ENCODE measurements at regions not wholly inside any gene's neighbourhood (a gene's known extent, or its start where the extent isn't known, plus 50 kb on each side); places are given as distances from the start of the nearest gene placed in this dataset.

DNA sequence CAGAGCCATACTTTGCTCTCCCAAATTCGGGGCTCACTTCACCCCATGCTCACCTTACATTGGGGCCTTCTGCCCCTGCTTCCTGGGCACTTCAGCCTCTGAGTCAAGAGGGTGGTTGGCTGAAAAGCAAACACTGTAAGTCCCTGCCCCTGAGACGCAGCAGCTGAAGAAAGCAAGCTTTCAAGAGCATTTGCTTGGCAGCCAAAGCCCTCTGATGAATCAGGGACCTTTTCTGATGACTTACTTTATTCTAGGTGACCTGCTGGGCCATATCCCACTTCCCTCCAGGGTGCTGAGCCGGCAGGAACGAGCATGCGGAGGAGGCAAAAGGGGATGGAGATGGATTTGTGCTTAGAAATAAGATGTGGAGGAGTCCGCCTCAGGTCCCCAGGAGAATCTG is 147.0 kb upstream of the TNRC6C start:
- Mint-ChIP-seq H3K4me1 (ENCODE audit: low read depth) (no peaks in the 10 kb centered on the region), H3K4me3 (no peak overlapping the region), H3K36me3 (ENCODE audit: low read depth) (no peaks in the 10 kb centered on the region), H3K27me3 (no peaks in the 10 kb centered on the region), H3K9me3 (no peaks in the 10 kb centered on the region), H3K27ac (no peak overlapping the region)
- no peak for DNase-seq

DNA sequence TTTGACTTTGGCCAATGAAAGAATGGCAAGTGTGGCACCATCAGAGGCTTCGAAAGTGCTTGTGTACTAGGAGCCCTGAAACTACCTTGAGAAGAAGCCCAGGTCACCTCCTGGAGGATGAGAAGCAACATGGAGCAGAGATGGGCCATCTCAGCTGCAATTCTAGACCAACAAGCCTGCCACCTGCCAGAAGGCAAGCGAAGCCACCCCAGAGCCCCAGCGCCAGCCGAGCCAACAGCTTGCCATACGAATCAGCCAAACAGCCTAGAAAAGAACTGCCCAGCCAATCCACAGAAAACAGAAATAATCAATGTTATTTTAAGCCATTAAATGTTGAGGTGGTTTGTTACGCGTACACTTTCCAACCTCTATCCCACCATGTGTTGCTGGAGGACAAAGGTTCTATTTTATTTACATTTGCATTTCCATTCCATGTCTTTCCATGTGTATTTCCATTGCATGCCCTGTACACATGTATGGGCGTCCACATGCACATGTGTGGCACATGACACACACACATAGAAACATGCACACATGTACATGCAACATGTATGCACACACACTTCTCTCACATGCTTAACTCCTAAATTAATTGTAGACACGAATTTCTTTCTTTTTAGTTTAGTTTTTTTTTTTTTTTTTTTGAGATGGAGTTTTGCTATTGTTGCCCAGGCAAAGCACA is 144.3 kb upstream of the TNRC6C start:
- H3K4me1 Mint-ChIP-seq (ENCODE audit: low read depth) = no peaks in the 10 kb centered on the region
- no peaks in the 10 kb centered on the region for H3K9me3 Mint-ChIP-seq
- H3K27me3 Mint-ChIP-seq = no peaks in the 10 kb centered on the region
- no peak overlapping the region for H3K4me3 Mint-ChIP-seq
- no peaks in the 10 kb centered on the region for H3K36me3 Mint-ChIP-seq (ENCODE audit: low read depth)
- DNase-seq = no peak
- no peak overlapping the region for H3K27ac Mint-ChIP-seq

DNA sequence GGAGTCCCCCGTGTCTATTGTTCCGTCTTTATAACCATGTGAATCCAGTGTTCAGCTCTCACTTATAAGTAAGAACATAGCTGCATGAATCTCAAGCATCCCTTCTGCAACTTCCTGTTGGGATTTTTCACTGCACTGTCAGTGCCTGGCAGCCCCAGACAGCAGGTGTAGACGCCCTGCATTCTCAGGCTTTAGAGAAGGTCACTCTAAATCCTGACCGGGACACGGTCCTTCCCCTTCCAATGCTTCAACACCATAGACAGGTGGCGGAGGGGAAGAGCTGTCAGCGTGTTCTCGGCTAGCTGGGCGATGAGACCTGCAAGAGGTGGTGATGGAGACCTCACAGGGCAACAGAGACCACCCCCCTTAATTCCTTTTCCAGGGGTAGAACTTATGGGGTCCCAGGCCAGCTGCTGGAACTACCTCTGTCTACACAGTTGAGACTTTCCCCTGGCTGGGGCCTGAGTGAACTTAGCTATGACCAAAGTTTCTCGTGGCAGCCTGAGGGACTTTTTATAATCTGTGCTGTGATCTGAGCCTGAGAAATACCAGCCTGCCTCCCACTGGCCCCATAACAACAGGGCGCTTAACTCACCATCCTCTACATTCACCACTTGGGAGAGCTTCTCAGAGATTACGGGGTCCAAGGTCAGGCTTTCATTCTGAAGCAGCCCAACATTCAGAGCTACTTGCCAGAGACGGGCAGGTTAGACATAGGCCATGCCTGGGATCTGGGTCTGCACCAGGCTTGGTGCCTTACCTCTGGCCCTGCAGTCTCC is 143.2 kb upstream of the TNRC6C start:
- H3K36me3 Mint-ChIP-seq (ENCODE audit: low read depth) = no peaks in the 10 kb centered on the region
- H3K4me3 Mint-ChIP-seq = no peak overlapping the region
- DNase-seq = no peak
- no peak overlapping the region for H3K27ac Mint-ChIP-seq
- H3K9me3 Mint-ChIP-seq = no peaks in the 10 kb centered on the region
- no peaks in the 10 kb centered on the region for H3K27me3 Mint-ChIP-seq
- no peaks in the 10 kb centered on the region for H3K4me1 Mint-ChIP-seq (ENCODE audit: low read depth)

DNA sequence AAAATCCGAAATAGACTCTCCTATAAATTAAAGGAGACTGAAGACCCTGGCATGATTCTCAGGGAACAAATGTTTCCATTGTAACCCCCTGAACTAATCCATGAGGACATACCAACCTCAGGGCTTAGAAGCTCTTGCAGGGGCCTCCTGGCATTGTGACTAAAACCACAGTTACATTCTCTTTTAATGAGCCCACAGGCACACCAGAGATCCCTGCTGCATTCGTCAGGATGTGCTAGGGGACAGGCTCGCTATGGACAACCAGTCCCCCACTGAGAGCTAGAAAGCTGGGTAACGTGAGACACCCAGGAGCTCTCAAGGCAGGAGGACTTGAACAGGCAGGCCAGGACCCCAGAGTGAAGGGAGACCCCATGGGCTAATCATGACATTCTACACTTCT is 140.6 kb upstream of the TNRC6C start:
- Mint-ChIP-seq H3K4me3 (no peak overlapping the region), H3K36me3 (ENCODE audit: low read depth) (no peaks in the 10 kb centered on the region), H3K27me3 (no peaks in the 10 kb centered on the region), H3K4me1 (ENCODE audit: low read depth) (no peaks in the 10 kb centered on the region), H3K27ac (no peak overlapping the region), H3K9me3 (no peaks in the 10 kb centered on the region)
- DNase-seq = no peak

DNA sequence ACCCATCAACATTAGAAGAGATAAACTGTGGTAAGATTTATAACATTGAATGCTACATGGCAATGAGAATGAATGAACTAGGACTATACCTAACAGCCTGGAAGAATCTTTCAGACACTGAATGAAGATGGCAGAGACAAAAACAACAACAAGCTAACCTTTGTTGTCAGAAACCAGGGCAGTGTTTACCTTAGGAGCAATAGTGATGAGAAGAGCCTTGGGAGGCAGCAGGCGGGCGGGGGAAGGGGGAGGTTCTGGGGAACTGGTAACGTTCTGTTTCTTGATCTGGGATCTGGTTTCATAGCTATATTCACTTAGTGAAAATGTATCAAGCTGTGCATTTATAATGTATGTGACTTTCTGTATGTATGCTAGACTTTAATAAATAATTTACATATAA is 139.0 kb upstream of the TNRC6C start:
- Mint-ChIP-seq H3K36me3 (ENCODE audit: low read depth) (no peaks in the 10 kb centered on the region), H3K9me3 (no peaks in the 10 kb centered on the region), H3K4me1 (ENCODE audit: low read depth) (no peaks in the 10 kb centered on the region), H3K4me3 (no peak overlapping the region), H3K27ac (no peak overlapping the region), H3K27me3 (no peaks in the 10 kb centered on the region)
- DNase-seq = no peak

- no peaks in the 10 kb centered on the region for H3K36me3 Mint-ChIP-seq (ENCODE audit: low read depth)
- no peaks in the 10 kb centered on the region for H3K27me3 Mint-ChIP-seq
- H3K27ac Mint-ChIP-seq = no peak overlapping the region
- no peaks in the 10 kb centered on the region for H3K9me3 Mint-ChIP-seq
- no peak for DNase-seq
- H3K4me3 Mint-ChIP-seq = no peak overlapping the region
- no peaks in the 10 kb centered on the region for H3K4me1 Mint-ChIP-seq (ENCODE audit: low read depth)
Observed at GRCh38 chr17:77821114-77821513, 137.4 kb upstream of the TNRC6C start.

GRCh38 chr17:77822302-77823030 is 136.0 kb upstream of the TNRC6C start:
- DNase-seq = no peak
- H3K27ac Mint-ChIP-seq = no peak overlapping the region
- H3K4me3 Mint-ChIP-seq = no peak overlapping the region
- H3K36me3 Mint-ChIP-seq (ENCODE audit: low read depth) = no peaks in the 10 kb centered on the region
- H3K4me1 Mint-ChIP-seq (ENCODE audit: low read depth) = no peaks in the 10 kb centered on the region
- no peaks in the 10 kb centered on the region for H3K9me3 Mint-ChIP-seq
- H3K27me3 Mint-ChIP-seq = no peaks in the 10 kb centered on the region

- Mint-ChIP-seq H3K27me3 (no peaks in the 10 kb centered on the region), H3K9me3 (no peaks in the 10 kb centered on the region), H3K27ac (no peak overlapping the region), H3K36me3 (ENCODE audit: low read depth) (no peaks in the 10 kb centered on the region), H3K4me1 (ENCODE audit: low read depth) (peaks cover under 1% of the 10 kb centered on the region), H3K4me3 (no peak overlapping the region)
- DNase-seq = no peak
Observed at GRCh38 chr17:77824102-77824779, 134.3 kb upstream of the TNRC6C start.

DNA sequence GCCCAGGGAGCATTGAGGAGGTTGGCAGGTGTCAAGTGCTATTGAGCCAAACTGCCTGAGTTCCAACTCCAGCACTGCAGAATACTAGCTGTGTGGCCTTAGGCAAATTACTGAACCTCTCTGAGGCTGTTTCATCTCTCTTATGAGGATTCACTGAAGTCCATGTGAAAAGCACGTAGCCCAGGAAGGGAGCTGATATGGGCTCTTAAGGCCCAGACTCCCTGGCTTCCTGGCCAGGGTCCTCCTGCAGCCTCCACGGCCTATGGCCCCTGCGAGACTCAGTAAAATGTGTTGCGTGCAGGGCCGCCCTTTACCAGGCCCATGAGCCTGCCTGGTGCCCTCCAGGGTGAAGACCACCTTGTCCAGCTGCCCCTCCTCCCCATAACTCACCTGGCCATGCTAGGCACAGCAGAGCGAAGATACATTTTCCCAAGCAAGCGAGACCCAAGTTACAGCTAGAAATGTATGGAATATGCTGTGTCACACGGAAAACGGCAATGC is 133.7 kb upstream of the TNRC6C start:
- Mint-ChIP-seq H3K27ac (no peak overlapping the region), H3K27me3 (no peaks in the 10 kb centered on the region), H3K4me3 (no peak overlapping the region), H3K36me3 (ENCODE audit: low read depth) (no peaks in the 10 kb centered on the region), H3K9me3 (no peaks in the 10 kb centered on the region), H3K4me1 (ENCODE audit: low read depth) (peaks cover 6% of the 10 kb centered on the region)
- DNase-seq = no peak

GRCh38 chr17:77825621-77826020 is 132.9 kb upstream of the TNRC6C start:
- H3K27me3 Mint-ChIP-seq = no peaks in the 10 kb centered on the region
- no peaks in the 10 kb centered on the region for H3K36me3 Mint-ChIP-seq (ENCODE audit: low read depth)
- H3K27ac Mint-ChIP-seq = no peak overlapping the region
- H3K4me1 Mint-ChIP-seq (ENCODE audit: low read depth) = peaks cover 12% of the 10 kb centered on the region
- DNase-seq = no peak
- no peaks in the 10 kb centered on the region for H3K9me3 Mint-ChIP-seq
- H3K4me3 Mint-ChIP-seq = no peak overlapping the region

DNA sequence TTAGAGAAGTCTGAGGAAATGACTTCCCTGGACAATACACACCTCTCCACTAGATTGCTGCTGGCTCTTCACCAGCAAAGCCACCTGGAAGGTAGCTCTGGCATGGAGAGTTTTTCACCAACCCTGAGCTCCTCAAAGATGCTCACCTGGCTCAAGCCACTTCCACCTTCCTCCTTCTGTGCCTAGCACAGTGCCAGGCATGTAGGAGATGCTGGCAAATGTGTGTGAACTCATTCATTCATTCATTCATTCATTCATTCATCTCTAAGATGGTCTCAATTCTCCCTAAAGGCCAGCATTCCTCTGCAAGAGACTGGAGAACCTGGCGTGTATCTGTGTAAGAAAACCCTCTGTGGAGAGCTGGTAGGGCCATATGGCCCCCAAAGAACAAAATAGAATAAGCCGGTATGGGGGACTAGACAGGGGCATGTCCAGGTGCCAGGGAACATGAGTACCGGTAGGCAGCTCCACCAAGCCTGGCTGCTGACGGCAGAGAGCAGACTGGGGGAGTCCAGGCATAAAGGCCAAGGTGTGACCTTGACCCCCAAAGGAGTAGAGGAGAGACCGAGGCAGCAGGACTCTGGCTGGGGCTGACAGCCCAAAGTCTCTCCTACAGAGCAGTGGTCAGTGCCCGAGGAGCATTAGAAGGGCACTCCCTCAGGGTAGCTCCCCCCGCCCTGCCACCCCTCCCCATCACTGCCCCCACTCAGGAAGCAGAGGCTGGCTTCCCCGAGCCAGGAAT is 132.2 kb upstream of the TNRC6C start:
- no peak overlapping the region for H3K4me3 Mint-ChIP-seq
- H3K9me3 Mint-ChIP-seq = no peaks in the 10 kb centered on the region
- DNase-seq = no peak
- H3K36me3 Mint-ChIP-seq (ENCODE audit: low read depth) = no peaks in the 10 kb centered on the region
- H3K4me1 Mint-ChIP-seq (ENCODE audit: low read depth) = peaks cover 15% of the 10 kb centered on the region
- no peak overlapping the region for H3K27ac Mint-ChIP-seq
- no peaks in the 10 kb centered on the region for H3K27me3 Mint-ChIP-seq

GRCh38 chr17:77827039-77827438 is 131.5 kb upstream of the TNRC6C start:
- peak; percentile 20 for DNase-seq
- H3K4me1 Mint-ChIP-seq (ENCODE audit: low read depth) = peaks cover 15% of the 10 kb centered on the region
- no peaks in the 10 kb centered on the region for H3K36me3 Mint-ChIP-seq (ENCODE audit: low read depth)
- H3K9me3 Mint-ChIP-seq = no peaks in the 10 kb centered on the region
- no peaks in the 10 kb centered on the region for H3K27me3 Mint-ChIP-seq
- no peak overlapping the region for H3K27ac Mint-ChIP-seq
- no peak overlapping the region for H3K4me3 Mint-ChIP-seq

- no peak overlapping the region for H3K27ac Mint-ChIP-seq
- H3K9me3 Mint-ChIP-seq = no peaks in the 10 kb centered on the region
- peak; percentile 23 for DNase-seq
- no peak overlapping the region for H3K4me3 Mint-ChIP-seq
- H3K36me3 Mint-ChIP-seq (ENCODE audit: low read depth) = no peaks in the 10 kb centered on the region
- H3K27me3 Mint-ChIP-seq = no peaks in the 10 kb centered on the region
- H3K4me1 Mint-ChIP-seq (ENCODE audit: low read depth) = peaks cover 15% of the 10 kb centered on the region
Observed at GRCh38 chr17:77827511-77827910, 131.0 kb upstream of the TNRC6C start.

Measured in activated T-cell treated with anti-CD3 and anti-CD28 coated beads, Interleukin-2, amount 50 U/mL, for 24 hours (primary cell).